Urinary bladder (tissue), 3 donors: ENCODE measurements at regions not wholly inside any gene's neighbourhood (a gene's known extent, or its start where the extent isn't known, plus 50 kb on each side); places are given as distances from the start of the nearest gene placed in this dataset.

Source experiments
- DNase-seq: peaks from one replicate; pipeline ENCODE4 v3.0.0-alpha.2; 2015; ENCODE audit errors: extremely low spot score
- H3K27ac ChIP-seq: one replicate; pipeline ENCODE4 v1.5.1; 2013; ENCODE audit warnings: low read depth, mild to moderate bottlenecking, moderate library complexity
- H3K36me3 ChIP-seq: one replicate; pipeline ENCODE4 v1.6.1; 2013; ENCODE audit warnings: mild to moderate bottlenecking, moderate library complexity; ENCODE audit not compliant: insufficient read depth
- H3K4me1 ChIP-seq: one replicate; pipeline ENCODE4 v1.6.1; 2013; ENCODE audit warnings: mild to moderate bottlenecking, moderate library complexity; ENCODE audit not compliant: insufficient read depth
- H3K4me3 ChIP-seq: one replicate; pipeline ENCODE4 v1.5.1; 2013; ENCODE audit warnings: low read depth, low read length
- WGBS: extraction: QIAGEN DNeasy Blood & Tissue Kit; methylation state at CpG from one replicate; pipeline ENCODE4 v1.1.7; 2013; 5-methylcytosine and 5-hydroxymethylcytosine counted together
- donor health status: healthy with polysubstance abuse.
- donor health status: healthy.

GRCh38 chr2:14923820-14924580 is 291.5 kb downstream of the LRATD1 start:
- WGBS = 84% methylated on average over 6 of the region's 6 CpGs
- Histone ChIP-seq H3K36me3 (no peaks in the 10 kb centered on the region), H3K4me3 (no peak overlapping the region), H3K27ac (no peak overlapping the region), H3K4me1 (no peaks in the 10 kb centered on the region)
- DNase-seq = no peak

- H3K27ac ChIP-seq = no peak overlapping the region
- no peaks in the 10 kb centered on the region for H3K4me1 ChIP-seq
- no peak for DNase-seq
- 84% methylated on average over 3 of the region's 3 CpGs for WGBS
- H3K36me3 ChIP-seq = no peaks in the 10 kb centered on the region
- no peak overlapping the region for H3K4me3 ChIP-seq
Observed at GRCh38 chr2:14925471-14925870, 293.0 kb downstream of the LRATD1 start.

- Histone ChIP-seq H3K4me3 (no peak overlapping the region), H3K36me3 (no peaks in the 10 kb centered on the region), H3K27ac (no peak overlapping the region), H3K4me1 (no peaks in the 10 kb centered on the region)
- no peak for DNase-seq
- WGBS = 76% methylated on average over 5 of the region's 5 CpGs
Observed at GRCh38 chr2:14927021-14927564, 294.6 kb downstream of the LRATD1 start.

DNA sequence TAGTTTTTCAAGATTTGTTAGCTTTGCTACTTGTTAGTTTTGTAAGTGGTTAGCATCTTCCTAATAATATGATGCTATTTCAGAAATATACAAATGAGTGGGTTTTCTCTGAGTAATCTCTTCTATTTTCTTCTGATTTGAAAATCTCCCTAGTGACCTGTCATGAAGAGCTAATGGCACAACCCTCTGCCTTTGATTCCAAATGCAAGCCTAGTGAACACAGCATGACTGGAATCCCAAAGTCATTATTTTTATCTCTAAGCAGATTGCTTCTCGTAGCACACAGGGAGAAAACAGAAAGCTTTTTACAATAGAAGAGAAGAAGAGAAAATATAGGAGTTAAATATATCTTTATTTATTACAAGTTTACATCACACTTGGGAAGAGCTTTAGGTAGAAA is 295.5 kb downstream of the LRATD1 start:
- H3K27ac ChIP-seq = no peak overlapping the region
- H3K4me3 ChIP-seq = no peak overlapping the region
- H3K36me3 ChIP-seq = no peaks in the 10 kb centered on the region
- H3K4me1 ChIP-seq = no peaks in the 10 kb centered on the region
- 67% methylated on average over 1 of the region's 1 CpG for WGBS
- DNase-seq = no peak

DNA sequence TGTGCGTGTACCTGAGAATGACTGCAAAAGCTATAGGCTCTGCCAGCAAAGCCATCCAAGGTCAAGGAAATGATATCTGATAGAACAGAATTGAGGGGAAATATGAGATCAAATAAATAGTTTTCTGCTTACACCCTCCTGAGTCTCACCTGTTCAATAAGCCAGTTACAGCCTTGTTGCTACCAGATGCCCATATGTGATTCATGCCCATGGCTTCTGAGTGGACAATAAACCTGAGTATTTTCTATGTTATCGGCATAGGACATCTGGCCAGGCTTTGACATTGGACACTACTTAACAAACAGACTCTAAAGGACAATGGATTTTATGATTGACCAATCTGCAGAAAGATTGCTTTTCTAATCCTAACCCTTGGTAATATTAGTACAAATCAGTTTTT is 297.9 kb downstream of the LRATD1 start:
- no peaks in the 10 kb centered on the region for H3K36me3 ChIP-seq
- no peak overlapping the region for H3K4me3 ChIP-seq
- 96% methylated on average over 2 of the region's 2 CpGs for WGBS
- no peaks in the 10 kb centered on the region for H3K4me1 ChIP-seq
- DNase-seq = no peak
- no peak overlapping the region for H3K27ac ChIP-seq

- H3K27ac ChIP-seq = no peak overlapping the region
- no peak for DNase-seq
- no peak overlapping the region for H3K4me3 ChIP-seq
- no peaks in the 10 kb centered on the region for H3K4me1 ChIP-seq
- H3K36me3 ChIP-seq = no peaks in the 10 kb centered on the region
Observed at GRCh38 chr2:14932285-14932684, 299.8 kb downstream of the LRATD1 start.

DNA sequence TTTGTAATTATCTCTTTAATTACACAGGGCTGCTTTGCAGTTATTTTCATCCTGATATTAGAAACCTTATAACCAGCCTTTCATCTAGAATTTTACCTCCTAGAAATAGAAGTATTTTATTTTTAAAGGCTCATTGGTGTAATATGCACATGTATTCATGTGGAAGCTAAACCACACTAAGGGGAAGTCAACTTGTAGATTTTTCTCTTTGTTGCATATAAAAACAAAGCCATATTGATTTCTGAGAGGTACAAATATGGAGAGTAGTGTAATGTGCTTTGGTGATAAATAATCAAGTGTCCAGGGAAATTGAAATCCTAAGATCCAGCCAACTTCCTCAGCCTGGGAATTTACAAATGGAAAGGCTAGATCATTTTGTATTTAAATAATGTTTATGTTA is 301.2 kb downstream of the LRATD1 start:
- no peak for DNase-seq
- Histone ChIP-seq H3K4me1 (no peaks in the 10 kb centered on the region), H3K36me3 (no peaks in the 10 kb centered on the region), H3K4me3 (no peak overlapping the region), H3K27ac (no peak overlapping the region)

GRCh38 chr2:14936426-14936825 is 303.9 kb downstream of the LRATD1 start:
- Histone ChIP-seq H3K4me1 (no peaks in the 10 kb centered on the region), H3K4me3 (no peak overlapping the region), H3K27ac (no peak overlapping the region), H3K36me3 (no peaks in the 10 kb centered on the region)
- DNase-seq = no peak
- 79% methylated on average over 3 of the region's 3 CpGs for WGBS

- DNase-seq = no peak
- no peak overlapping the region for H3K4me3 ChIP-seq
- no peaks in the 10 kb centered on the region for H3K4me1 ChIP-seq
- 93% methylated on average over 3 of the region's 3 CpGs for WGBS
- H3K27ac ChIP-seq = no peak overlapping the region
- no peaks in the 10 kb centered on the region for H3K36me3 ChIP-seq
Observed at GRCh38 chr2:14937336-14937735, 304.8 kb downstream of the LRATD1 start.

DNA sequence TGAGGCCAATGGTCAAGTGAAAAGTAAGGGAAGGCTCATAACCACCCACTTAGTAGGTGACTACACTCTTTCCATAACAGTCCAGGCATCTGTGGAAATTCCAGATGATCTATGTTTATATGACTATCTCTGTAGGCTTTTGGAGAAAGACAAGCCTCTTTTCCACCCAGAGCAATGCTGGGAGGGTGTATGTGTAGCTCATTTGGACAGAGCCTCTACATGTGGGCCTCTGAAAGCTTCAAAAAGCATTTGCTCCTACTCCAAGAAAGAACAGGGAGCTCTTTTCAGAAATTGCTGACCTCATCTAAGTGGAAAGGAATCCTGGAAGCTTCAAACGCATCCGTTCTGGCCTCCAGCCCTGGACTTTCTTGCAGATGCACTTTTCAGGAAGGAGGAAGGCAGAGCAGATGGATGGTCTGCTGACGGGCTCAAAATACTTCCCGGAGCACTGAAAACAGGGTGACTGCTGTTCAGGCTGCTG is 308.7 kb downstream of the LRATD1 start:
- DNase-seq = peak; percentile 32
- Histone ChIP-seq H3K4me1 (no peaks in the 10 kb centered on the region), H3K4me3 (no peak overlapping the region), H3K27ac (no peak overlapping the region), H3K36me3 (no peaks in the 10 kb centered on the region)
- 44% methylated on average over 4 of the region's 4 CpGs for WGBS

DNA sequence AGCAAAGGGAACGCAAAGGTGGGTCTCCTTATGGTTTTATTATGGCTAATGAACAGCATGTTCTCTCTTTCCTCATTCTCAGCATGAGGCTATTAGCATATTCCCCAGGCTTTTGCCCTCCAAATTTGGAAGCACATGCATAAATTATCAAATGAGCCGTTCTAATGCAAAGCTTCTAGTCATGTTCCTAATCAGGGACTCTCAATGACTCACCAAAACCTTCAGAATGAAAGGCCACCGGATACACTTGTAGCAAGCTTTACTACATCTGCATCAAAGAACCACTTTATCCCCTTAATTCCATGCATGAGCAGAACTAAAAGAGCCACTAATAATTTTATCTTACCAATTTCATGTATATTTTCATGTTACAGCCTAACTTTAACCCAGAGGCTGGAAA is 310.5 kb downstream of the LRATD1 start:
- no peak overlapping the region for H3K4me3 ChIP-seq
- H3K27ac ChIP-seq = no peak overlapping the region
- DNase-seq = no peak
- H3K36me3 ChIP-seq = no peaks in the 10 kb centered on the region
- 89% methylated on average over 3 of the region's 3 CpGs for WGBS
- H3K4me1 ChIP-seq = no peaks in the 10 kb centered on the region

- 73% methylated on average over 7 of the region's 7 CpGs for WGBS
- DNase-seq = no peak
- no peaks in the 10 kb centered on the region for H3K4me1 ChIP-seq
- no peak overlapping the region for H3K27ac ChIP-seq
- no peak overlapping the region for H3K4me3 ChIP-seq
- H3K36me3 ChIP-seq = no peaks in the 10 kb centered on the region
Observed at GRCh38 chr2:14944562-14945346, 312.2 kb downstream of the LRATD1 start.

- 93% methylated on average over 5 of the region's 5 CpGs for WGBS
- no peak for DNase-seq
Observed at GRCh38 chr2:14951569-14952285, 319.2 kb downstream of the LRATD1 start.

More at GRCh38 chr2:14951569-14952285, 319.2 kb downstream of the LRATD1 start:
- H3K4me1 ChIP-seq = no peaks in the 10 kb centered on the region
- H3K27ac ChIP-seq = no peak overlapping the region
- no peaks in the 10 kb centered on the region for H3K36me3 ChIP-seq
- H3K4me3 ChIP-seq = no peak overlapping the region
